ENCODE measurements at regions not wholly inside any gene's neighbourhood (a gene's known extent, or its start where the extent isn't known, plus 50 kb on each side); places are given as distances from the start of the nearest gene placed in this dataset.
A peak's percentile ranks its signal among the peaks of the same experiment; 100 is the strongest.
"Not testable (repeated sequence)": the region's sequence is repeated elsewhere in the genome, so short reads cannot be mapped to it uniquely, and the experiment has no call there.

DNA sequence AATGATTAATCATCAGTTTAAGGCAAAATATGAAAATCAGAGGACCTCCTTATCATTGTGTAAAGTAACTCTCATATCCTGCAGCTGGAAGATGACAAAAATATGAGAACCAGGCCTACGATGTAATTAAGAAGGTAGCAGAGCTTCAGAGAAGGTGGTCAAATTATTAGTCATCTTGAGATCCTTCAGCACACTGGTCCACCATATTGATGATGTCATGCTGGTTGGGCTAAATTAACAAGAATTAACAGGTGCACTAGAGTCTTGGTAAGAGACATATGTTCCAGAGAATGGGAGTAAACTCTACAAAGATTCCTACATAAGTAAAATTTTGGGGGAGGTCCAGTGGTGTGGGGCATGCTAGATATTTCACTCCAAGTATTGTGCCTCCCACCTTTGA is 112.8 kb downstream of the OTOR start:
- intact Hi-C loops (cut with DNase I), result no loop called here
- DNase-seq (ENCODE audit: missing footprints) (no peak), ATAC-seq (no peak)

DNA sequence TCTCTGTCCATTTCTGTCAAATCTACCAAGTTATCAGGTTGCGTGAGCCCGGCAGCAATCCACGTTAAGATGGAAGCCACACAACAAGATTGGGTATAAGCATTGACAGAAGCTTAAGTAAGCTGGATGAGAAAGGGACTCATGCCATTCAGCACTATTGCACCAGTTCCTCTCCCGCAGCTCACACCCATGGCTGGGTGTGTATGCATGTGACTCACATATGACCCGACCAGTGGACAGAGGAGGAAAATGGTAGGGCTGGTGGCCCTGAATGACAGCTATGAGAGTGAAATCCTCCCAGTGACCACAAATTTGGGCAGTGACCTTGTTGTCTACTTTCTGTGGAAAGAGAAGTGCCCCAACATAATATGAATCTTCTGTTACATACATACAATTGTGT is 113.5 kb downstream of the OTOR start:
- intact Hi-C loops (cut with DNase I), result no loop called here
- ATAC-seq (no peak), DNase-seq (ENCODE audit: missing footprints) (no peak)

DNA sequence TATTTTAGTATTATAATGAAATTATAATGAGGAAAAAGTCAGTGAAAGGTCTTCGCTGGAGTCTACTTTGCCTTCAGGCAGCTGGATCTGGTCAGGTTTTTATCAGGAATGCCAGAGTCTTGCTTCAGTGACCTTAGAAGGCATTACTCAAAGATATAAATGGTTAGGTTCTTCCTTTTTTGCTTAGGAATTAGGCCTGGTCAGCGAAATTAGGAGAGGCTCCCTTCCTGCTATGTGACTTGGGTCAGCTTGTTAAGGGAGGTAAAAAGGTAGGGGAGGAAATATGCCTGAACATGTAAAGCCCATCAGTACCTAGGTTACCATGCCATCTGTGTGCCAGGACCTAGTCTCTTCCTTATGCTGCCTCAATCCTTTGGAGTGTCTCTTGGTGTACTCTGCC is 115.1 kb downstream of the OTOR start:
- intact Hi-C loops (cut with DNase I), result no loop called here
- DNase-seq (ENCODE audit: missing footprints) (no peak), ATAC-seq (no peak)

DNA sequence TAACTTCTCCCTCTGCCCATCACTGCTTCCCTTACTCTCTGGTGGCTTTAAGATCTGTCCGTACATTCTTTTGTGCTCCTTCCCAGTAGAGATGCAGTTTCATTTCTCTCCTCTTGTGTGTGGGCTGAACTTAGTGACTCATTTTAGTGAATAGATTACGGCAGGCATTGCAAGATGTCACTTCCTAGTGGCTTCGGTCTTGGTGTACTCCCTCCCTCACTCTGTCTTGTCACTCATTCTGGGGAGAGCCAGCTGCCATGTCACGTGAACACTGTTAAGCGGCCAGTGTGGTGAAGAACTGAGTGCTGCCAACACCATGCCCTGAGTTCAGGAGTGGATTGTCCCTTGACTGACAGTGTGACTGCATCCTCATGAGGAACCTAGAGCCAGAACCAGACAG is 115.9 kb downstream of the OTOR start:
- intact Hi-C loops (cut with DNase I), result no loop called here
- ATAC-seq (peak; percentile 20), DNase-seq (ENCODE audit: missing footprints) (no peak)

DNA sequence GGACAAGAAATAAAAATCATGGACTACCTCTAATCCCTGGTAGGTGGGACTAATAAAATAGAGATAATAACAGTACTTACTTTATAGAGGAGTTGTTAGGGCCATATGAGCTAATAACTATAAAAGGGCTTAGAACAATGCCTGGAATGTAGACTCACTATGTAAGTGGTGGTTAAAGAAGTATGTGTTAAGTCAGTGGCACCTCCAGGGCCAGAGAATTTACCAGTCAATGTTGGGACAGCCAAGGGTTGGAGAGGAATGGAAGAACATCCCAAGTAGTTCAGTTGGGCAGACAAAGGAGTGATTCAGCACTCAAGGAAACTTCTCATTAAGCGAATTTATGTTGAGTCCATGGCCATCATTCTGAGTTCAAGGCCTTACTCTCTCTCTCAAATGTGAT is 116.8 kb downstream of the OTOR start:
- ATAC-seq, result no peak
- DNase-seq (ENCODE audit: missing footprints), result no peak
- intact Hi-C loops (cut with DNase I), result no loop called here

DNA sequence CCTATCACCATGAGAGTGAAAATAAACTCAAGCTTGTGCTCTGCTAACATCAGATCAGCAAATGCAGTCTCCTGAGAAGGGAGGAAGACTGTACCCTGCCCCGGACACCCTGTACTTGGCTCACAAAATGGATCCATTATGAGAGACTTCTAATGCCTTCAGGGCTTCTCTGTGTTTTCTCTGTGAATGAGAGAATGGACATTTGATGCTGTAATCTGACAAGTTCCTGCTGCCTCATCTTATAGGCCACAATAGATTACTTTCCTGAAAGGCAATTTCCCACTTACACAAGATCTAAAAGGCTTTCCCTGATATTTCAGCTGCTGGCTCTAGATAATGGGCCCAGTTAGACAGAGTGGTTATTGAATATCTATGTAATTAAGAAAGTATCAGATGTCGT is 117.2 kb downstream of the OTOR start:
- no peak for DNase-seq (ENCODE audit: missing footprints)
- intact Hi-C loops (cut with DNase I), result no loop called here

DNA sequence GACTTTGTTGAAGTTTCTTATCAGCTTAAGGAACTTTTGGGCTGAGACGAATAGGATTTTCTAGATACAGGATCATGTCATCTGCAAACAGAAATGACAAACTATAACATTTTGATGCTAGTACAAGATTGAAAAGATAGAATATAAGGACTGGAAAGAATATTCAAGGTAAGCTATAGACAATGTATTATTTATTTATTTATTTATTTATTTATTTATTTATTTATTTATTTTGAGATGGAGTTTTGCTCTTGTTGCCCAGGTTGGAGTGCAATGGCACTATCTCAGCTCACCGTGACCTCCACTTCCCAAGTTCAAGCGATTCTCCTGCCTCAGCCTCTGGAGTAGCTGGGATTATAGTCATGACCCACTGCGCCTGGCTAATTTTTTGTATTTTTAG is 125.0 kb downstream of the OTOR start:
- ATAC-seq; intact Hi-C loops (cut with DNase I): not testable (repeated sequence)

More for the DNA sequence above, 117.2 kb downstream of the OTOR start:
- ATAC-seq, result no peak

DNA sequence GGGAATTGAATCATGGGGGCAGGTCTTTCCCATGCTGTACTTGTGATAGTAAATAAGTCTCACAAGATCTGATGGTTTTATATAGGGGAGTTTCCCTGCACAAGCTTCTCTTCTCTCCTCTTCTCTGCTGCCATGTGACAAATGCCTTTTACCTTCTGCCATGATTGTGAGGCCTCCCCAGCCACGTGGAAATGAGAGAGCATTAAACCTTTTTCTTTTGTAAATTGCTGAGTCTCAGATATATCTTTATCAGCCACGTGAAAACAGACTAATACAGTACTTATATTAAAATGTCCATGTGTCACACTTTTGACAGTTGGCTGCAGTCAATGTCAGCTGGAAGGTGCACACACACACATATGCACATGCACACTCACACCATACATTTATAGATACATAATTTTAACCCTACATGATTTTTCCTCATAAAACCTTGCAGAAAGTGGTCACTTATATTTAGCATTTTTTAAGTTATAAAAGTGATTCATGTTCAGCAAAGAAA is 128.9 kb downstream of the OTOR start:
- DNase-seq (ENCODE audit: missing footprints), result no peak
- no peak for ATAC-seq
- intact Hi-C loops (cut with DNase I), result no loop called here

More for the DNA sequence above, 125.0 kb downstream of the OTOR start:
- DNase-seq (ENCODE audit: missing footprints), result not testable (repeated sequence)

DNA sequence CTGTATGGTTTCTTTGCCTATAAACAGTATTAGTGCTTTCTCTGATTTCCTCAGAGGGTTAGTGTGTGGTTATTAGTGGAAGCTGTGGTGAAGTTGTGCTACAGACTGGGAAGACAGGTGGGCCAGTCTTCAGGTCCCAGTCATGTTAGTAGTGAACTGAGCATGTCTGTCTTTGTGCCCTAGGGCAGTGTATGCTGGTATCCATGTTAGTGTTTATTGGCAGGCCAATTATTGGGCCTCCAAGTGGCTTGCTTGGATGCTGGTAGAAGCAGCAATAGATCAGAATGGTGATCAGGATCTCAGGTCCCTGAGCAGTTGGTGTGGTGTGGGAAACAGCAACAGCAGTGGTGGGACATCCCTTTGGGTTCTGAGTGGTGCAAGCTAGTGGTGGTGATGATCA is 137.6 kb downstream of the OTOR start:
- intact Hi-C loops (cut with DNase I), result no loop called here
- DNase-seq (ENCODE audit: missing footprints), result no peak
- ATAC-seq, result no peak

DNA sequence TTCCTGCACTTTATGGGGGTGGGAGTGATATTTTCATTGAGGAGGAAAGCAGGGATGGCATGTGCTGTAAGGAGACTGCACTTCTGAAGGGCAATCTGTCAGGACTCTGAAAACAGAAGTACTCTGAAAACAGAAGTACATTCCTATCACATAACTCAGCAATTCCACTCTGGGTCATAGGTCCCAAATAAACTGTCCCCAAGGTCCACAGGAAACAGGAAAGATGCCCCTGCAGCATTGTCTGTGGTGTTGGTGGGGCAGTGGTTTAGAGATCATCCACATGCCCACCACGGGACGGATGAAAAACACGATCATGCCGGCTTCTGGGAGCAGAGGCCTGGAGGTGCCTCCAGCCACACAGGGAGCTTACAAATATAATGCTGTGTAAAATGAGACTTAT is 150.3 kb downstream of the OTOR start:
- DNase-seq (ENCODE audit: missing footprints) (no peak), ATAC-seq (no peak)
- intact Hi-C loops (cut with DNase I), result no loop called here

DNA sequence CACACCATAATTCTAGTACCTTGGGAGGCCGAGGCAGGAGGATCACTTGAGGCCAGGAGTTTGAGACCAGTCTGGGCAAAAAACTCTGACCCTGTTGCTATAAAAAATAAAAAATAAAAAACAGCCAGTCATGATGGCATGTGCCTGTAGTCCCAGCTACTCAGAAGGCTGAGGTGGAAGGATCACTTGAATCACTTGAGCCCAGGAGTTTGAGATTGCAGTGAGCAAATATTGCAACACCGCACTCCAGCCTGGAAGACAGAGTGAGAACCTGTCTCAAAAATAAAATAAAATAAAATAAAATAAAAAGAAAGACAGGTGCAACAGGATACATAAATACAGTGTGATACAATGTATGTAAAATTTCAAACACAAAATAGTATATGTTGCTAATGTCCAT is 154.5 kb downstream of the OTOR start:
- DNase-seq (ENCODE audit: missing footprints), result no peak
- no peak for ATAC-seq
- intact Hi-C loops (cut with DNase I), result no loop called here

DNA sequence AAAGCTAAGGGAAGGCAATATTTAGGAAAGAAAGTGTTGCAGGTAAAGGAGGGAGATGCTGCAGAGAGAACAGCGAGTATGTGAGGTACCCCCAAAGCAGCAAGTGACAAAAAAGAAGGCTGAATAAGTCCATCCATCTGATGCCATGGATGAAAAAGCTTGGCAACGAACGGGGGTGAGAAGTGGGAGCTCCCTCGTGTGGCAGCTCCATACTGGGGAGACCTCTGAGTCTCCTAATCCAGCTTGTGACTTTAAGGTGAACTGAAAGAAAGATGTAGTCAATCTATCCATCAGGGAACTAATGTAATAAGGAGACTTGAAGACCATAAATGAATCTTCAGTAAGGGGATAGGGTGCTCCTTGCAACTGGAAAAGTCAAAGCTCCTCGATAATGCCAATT is 156.6 kb downstream of the OTOR start:
- ATAC-seq (no peak), DNase-seq (ENCODE audit: missing footprints) (no peak)
- intact Hi-C loops (cut with DNase I), result no loop called here

DNA sequence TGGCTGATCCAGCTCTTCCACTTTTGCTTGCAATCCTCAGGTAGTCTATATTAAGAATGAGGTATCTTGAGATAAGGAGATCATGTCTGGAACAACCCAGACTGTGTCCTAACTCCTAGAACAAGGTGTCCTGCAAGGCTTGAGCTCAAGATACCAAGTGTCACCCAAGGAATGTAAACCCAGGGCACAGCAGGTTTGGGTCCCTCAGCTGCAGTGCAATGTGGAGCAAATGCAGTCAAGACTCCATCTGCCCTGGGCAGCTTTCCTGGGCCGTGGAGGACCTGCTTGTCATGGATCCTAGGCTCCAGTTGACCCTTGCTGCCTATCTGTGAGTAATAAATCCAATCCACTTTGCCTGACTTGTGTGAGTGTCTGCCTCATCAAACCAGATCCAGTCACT is 166.1 kb downstream of the OTOR start:
- no peak for ATAC-seq
- DNase-seq (ENCODE audit: missing footprints), result no peak
- intact Hi-C loops (cut with DNase I), result no loop called here

DNA sequence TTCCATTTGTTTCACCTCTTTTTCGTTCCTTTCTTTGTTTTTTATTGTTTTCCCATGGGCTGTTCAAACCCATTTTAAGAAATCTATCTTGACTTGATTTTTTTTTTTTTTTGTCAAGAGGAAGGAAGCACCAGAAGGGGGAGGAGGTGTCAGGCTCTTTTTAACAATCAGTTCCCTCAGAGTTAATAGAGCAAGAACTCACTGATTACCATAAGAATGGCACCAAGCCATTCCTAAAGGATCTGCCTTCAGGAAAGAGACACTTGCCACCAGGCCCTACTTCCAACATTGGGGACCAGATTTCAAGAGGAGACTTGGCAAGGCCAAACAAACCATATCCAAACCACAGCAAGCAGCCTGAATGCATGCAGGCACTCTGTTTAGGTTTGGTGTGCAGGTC is 168.0 kb downstream of the OTOR start:
- no peak for DNase-seq (ENCODE audit: missing footprints)
- no peak for ATAC-seq
- intact Hi-C loops (cut with DNase I), result no loop called here

DNA sequence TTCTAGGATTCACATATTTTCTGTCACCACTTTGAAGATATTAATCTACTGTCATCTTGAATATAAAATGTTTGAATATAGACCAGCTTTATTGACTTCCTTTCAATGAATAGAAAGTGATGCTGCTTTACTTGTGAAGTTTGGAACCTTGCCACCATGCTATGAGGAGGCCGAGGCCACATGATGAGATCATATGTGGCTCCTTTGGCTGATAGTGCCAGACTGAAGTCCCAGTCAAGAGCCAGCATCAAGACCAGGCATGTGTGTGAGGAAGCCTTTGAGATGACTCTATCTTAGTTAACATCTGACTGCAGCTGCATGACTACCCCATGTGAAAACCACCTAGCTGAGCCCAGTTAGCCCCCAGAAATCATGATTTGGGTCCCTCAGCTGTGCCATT is 169.5 kb downstream of the OTOR start:
- no peak for DNase-seq (ENCODE audit: missing footprints)
- intact Hi-C loops (cut with DNase I), result no loop called here
- ATAC-seq, result no peak

DNA sequence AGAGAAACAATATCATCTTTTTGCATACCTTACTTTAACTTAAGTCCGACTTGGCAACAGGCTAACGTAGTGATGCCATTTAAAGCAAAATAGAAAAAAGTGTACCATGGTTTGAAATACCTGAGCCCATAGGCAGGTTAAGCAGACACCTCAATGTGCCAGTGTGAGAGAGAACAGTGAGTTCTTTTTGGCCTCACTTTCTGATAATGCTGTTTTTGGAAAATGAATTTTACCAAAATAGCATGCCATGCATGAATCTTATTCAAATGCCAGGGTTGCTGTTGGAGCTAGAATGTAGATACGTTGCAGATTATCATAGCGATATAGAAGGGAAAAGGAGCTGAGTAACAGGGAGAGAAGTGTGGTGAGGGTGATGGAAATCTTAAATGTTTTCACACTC is 170.2 kb downstream of the OTOR start:
- intact Hi-C loops (cut with DNase I), result no loop called here
- no peak for ATAC-seq
- DNase-seq (ENCODE audit: missing footprints), result no peak

DNA sequence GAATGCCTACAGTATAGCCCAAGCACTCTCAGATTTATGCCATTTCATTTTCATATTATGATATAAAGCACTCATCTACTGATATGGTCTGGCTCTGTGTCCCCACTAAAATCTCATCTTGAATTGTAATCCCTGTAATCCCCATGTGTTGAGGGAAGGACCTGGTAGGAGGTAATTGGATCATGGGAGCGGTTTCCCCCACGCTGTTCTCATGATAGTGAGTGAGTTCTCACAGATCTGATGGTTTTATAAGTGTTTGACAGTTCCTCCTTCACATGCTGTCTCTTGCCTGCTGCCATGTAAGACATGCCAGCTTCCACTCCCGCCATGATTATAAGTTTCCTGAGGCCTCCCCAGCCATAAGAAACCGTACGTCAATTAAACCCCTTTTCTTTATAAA is 171.7 kb downstream of the OTOR start:
- intact Hi-C loops (cut with DNase I), result no loop called here
- ATAC-seq (no peak), DNase-seq (ENCODE audit: missing footprints) (no peak)

DNA sequence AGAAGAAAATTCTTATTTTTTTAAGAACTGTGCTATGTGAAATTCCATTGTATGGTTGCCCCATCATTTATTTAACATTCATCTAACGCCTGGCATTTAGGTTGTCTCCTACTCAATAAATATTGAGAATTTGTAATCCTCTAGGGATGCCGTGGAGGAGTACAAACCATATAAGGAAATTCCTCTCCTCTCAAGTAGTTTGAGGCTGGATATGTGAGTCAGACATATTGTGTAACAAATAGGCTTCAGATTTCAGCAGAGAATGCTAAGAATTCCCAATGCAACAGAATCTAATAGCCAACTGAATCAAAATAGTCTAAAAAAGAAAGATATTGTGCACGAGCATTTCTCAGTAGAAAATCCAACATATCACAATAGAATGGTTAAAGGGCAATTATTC is 174.7 kb downstream of the OTOR start:
- DNase-seq (ENCODE audit: missing footprints) (no peak), ATAC-seq (no peak)
- intact Hi-C loops (cut with DNase I), result no loop called here

DNA sequence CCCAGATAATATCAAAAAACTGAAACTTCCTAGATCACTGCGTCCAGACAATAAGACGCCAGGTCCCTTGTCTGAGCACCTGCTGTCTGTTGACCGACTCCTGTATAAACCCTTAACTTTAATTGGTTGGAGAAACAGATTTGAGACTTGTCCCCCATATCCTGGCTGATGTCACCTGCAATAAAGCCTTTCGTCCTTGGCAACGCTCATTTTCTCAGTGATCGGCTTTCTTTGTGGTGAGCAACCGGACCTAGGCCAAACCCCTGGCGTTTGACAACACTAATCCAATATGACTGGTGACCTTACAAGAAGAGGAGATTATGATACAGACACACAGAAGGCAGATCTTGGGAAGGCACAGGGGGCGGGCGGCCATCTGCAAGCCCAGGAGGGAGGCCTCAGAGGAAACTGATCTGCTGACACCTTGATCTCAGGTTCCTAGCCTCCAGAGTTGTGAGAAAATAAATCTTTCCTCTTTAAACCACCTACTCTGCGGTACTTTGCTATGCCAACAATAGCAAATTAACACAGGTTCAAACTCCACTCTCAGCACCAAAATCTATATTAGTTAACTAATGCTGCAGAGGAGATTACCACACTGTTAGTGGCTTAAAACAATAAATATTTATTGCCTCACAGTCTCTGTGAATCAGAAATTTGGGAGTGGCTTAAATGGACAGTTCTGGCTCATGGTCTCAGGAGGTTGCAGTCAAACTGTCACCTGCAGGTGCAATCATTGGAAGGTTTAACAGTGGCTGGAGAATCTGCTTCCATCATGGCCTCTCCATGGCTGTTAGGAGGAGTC is 178.7 kb downstream of the OTOR start:
- DNase-seq (ENCODE audit: missing footprints) (no peak), ATAC-seq (no peak)
- intact Hi-C loops (cut with DNase I), result no loop called here

DNA sequence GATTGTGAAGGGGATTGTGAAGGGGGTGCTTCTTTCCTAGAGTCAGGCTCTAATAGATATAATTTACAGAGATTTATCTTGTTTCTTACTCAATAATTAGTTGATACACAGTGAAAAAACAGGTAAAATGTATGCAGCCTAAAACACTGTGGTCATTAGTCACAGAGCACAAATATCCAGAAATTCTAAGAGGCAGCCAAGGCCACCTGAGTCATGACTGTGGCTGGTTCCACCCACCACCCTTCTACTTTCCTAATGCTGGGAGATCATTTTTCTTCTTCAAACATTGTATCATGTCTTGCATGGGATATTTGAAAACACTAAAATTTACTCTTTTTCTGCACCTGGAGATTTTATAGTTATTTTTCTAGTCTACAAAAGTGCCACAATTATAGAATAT is 181.6 kb downstream of the OTOR start:
- ATAC-seq, result no peak
- no peak for DNase-seq (ENCODE audit: missing footprints)
- intact Hi-C loops (cut with DNase I), result no loop called here

DNA sequence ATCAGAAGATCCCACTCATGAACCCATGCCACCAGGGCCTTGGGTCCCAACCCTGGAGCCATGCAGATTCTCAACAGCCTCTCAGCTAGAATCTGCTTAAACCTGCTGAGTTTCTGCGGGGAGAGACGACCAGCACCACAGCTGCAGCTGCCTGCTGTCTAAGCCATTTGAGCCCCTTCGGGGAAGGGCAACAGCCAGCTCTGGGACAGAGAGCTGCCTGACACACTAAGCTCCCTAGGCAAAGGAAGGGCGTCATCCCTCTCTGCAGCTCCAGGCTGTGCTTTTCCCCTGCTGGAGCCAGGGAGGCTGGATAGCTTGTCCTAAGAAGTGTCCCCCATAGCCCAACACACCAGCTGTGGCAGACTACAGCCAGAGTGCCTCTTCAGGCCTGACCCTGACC is 182.5 kb downstream of the OTOR start:
- DNase-seq (ENCODE audit: missing footprints), result no peak
- intact Hi-C loops (cut with DNase I), result no loop called here
- no peak for ATAC-seq
